Esophagus squamous epithelium (tissue), 4 donors: ENCODE measurements at regions not wholly inside any gene's neighbourhood (a gene's known extent, or its start where the extent isn't known, plus 50 kb on each side); places are given as distances from the start of the nearest gene placed in this dataset.

ENCODE experiments used
- POLR2A ChIP-seq, 4 donors: fragments of 450-650 bp; IDR thresholded peaks; one replicate each; pipeline ENCODE4 v1.6.1; 2017; ENCODE audit warnings: antibody characterized with exemption in 4 of 4, mild to moderate bottlenecking in 4 of 4, moderate library complexity in 3 of 4
- TF ChIP-seq, protein P1 (sequence below), 6 experiments: fragments of 450-650 bp in 4 of 6; fragments of 200-600 bp in 2 of 6; sonication (generic) in 2 of 6; IDR thresholded peaks; one replicate each; pipeline ENCODE4 v1.5.1; 2016 to 2019; ENCODE audit warnings: antibody characterized with exemption in 6 of 6, mild to moderate bottlenecking in 4 of 6, moderate library complexity in 4 of 6

DNA sequence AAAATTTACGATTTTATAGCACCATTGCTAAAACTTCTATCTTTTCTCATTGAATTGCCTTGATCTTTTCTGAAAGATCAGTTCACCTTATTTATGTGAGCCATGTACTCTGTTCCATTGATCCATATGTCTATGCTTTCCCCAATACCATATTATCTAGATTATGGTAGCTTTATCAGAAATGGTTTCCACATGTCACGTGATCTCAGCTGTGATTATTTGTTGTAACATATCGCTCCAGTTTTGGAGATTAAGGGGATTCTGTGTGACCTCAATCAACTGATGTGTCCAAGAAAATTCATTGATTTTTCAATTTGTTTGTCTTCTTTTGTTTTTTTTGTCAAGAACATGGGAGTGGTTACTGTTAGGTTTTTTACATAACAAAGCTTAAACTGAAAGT lies 1114.5 kb upstream of the ATXN8OS start:
- TF ChIP-seq, protein P1, sequence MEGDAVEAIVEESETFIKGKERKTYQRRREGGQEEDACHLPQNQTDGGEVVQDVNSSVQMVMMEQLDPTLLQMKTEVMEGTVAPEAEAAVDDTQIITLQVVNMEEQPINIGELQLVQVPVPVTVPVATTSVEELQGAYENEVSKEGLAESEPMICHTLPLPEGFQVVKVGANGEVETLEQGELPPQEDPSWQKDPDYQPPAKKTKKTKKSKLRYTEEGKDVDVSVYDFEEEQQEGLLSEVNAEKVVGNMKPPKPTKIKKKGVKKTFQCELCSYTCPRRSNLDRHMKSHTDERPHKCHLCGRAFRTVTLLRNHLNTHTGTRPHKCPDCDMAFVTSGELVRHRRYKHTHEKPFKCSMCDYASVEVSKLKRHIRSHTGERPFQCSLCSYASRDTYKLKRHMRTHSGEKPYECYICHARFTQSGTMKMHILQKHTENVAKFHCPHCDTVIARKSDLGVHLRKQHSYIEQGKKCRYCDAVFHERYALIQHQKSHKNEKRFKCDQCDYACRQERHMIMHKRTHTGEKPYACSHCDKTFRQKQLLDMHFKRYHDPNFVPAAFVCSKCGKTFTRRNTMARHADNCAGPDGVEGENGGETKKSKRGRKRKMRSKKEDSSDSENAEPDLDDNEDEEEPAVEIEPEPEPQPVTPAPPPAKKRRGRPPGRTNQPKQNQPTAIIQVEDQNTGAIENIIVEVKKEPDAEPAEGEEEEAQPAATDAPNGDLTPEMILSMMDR (IDR thresholded peaks at IDR 0.05): no peak
- no peak for TF ChIP-seq POLR2A (IDR thresholded peaks at IDR 0.05)
